ENCODE measurements at regions not wholly inside any gene's neighbourhood (a gene's known extent, or its start where the extent isn't known, plus 50 kb on each side); places are given as distances from the start of the nearest gene placed in this dataset.
"Not testable (repeated sequence)": the region's sequence is repeated elsewhere in the genome, so short reads cannot be mapped to it uniquely, and the experiment has no call there.

GRCh38 chr22:11063022-11063685 is 4464.8 kb upstream of the OR11H1 start:
- TF ChIP-seq, protein P1, sequence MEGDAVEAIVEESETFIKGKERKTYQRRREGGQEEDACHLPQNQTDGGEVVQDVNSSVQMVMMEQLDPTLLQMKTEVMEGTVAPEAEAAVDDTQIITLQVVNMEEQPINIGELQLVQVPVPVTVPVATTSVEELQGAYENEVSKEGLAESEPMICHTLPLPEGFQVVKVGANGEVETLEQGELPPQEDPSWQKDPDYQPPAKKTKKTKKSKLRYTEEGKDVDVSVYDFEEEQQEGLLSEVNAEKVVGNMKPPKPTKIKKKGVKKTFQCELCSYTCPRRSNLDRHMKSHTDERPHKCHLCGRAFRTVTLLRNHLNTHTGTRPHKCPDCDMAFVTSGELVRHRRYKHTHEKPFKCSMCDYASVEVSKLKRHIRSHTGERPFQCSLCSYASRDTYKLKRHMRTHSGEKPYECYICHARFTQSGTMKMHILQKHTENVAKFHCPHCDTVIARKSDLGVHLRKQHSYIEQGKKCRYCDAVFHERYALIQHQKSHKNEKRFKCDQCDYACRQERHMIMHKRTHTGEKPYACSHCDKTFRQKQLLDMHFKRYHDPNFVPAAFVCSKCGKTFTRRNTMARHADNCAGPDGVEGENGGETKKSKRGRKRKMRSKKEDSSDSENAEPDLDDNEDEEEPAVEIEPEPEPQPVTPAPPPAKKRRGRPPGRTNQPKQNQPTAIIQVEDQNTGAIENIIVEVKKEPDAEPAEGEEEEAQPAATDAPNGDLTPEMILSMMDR (conservative IDR thresholded peaks at IDR 0.05 in 1 of 2, IDR thresholded peaks at IDR 0.05 in 1 of 2; ENCODE audit: extremely low read depth in 1 of 2, insufficient read depth in 1 of 2, low read depth in 1 of 2, low read length in 2 of 2), result not testable (repeated sequence)
- not testable (repeated sequence) for TF ChIP-seq EZH2 (IDR thresholded peaks at IDR 0.05; ENCODE audit: borderline replicate concordance, low read length)
